SK-N-SH treated with all-trans-retinoic acid at 6 μM for 48 hours (cell line): ENCODE measurements at regions not wholly inside any gene's neighbourhood (a gene's known extent, or its start where the extent isn't known, plus 50 kb on each side); places are given as distances from the start of the nearest gene placed in this dataset.

Experiments
- ATAC-seq: fragments of 200-7000 bp; cut with Tn5 transposase; 3 replicates; pipeline ENCODE4 v1.9.1; 2020; ENCODE audit warnings: mild to moderate bottlenecking, moderate library complexity
- ARNTL ChIP-seq: fragments of 450-650 bp; formaldehyde crosslinking; IDR thresholded peaks from 2 replicates; pipeline ENCODE4 v1.5.0; 2020; ENCODE audit warnings: low read depth, mild to moderate bottlenecking, moderate library complexity, borderline replicate concordance
- BACH2 ChIP-seq: fragments of 250-450 bp; sonication (Bioruptor Pico); IDR thresholded peaks from 2 replicates; pipeline ENCODE4 v1.9.0; 2021; ENCODE audit warnings: mild to moderate bottlenecking, borderline replicate concordance
- CSDC2 ChIP-seq: fragments of 250-450 bp; sonication (Bioruptor Pico); IDR thresholded peaks from 2 replicates; pipeline ENCODE4 v1.5.0; 2020; ENCODE audit warnings: mild to moderate bottlenecking, moderate library complexity
- ESRRG ChIP-seq: fragments of 250-450 bp; sonication (Bioruptor Pico); IDR thresholded peaks from 2 replicates; pipeline ENCODE4 v1.6.1; 2021; ENCODE audit warnings: mild to moderate bottlenecking
- GLIS3 ChIP-seq: fragments of 250-450 bp; sonication (Bioruptor Pico); IDR thresholded peaks from 2 replicates; pipeline ENCODE4 v1.5.0; 2020; ENCODE audit warnings: mild to moderate bottlenecking, moderate library complexity
- ISL1 ChIP-seq: fragments of 250-450 bp; sonication (Bioruptor Pico); IDR thresholded peaks from 2 replicates; pipeline ENCODE4 v2.1.2; 2022; ENCODE audit warnings: mild to moderate bottlenecking, moderate library complexity
- OSR1 ChIP-seq: fragments of 250-450 bp; sonication (Bioruptor Pico); IDR thresholded peaks from 2 replicates; pipeline ENCODE4 v1.8.0; 2022; ENCODE audit warnings: moderate library complexity, mild to moderate bottlenecking, inconsistent platforms
- POU6F1 ChIP-seq: fragments of 250-450 bp; sonication (Bioruptor Pico); IDR thresholded peaks from 2 replicates; pipeline ENCODE4 v1.8.0; 2021; ENCODE audit warnings: low read depth, mild to moderate bottlenecking, moderate library complexity, borderline replicate concordance
- PPARA ChIP-seq: fragments of 250-450 bp; sonication (Bioruptor Pico); IDR thresholded peaks from 2 replicates; pipeline ENCODE4 v1.5.0; 2020; ENCODE audit warnings: mild to moderate bottlenecking, borderline replicate concordance
- RARB ChIP-seq: fragments of 250-450 bp; sonication (Bioruptor Pico); IDR thresholded peaks from 2 replicates; pipeline ENCODE4 v1.8.0; 2021; ENCODE audit warnings: mild to moderate bottlenecking, moderate library complexity
- SNAI2 ChIP-seq: fragments of 250-450 bp; sonication (Bioruptor Pico); IDR thresholded peaks from 2 replicates; pipeline ENCODE4 v1.5.0; 2020; ENCODE audit warnings: mild to moderate bottlenecking, moderate library complexity
- TSHZ2 ChIP-seq: fragments of 250-450 bp; sonication (Bioruptor Pico); IDR thresholded peaks from 2 replicates; pipeline ENCODE4 v1.5.0; 2020; ENCODE audit warnings: mild to moderate bottlenecking, moderate library complexity
- ZFP3 ChIP-seq: fragments of 250-450 bp; sonication (Bioruptor Pico); IDR thresholded peaks from 2 replicates; pipeline ENCODE4 v1.5.0; 2020; ENCODE audit warnings: mild to moderate bottlenecking, moderate library complexity
- ZFP30 ChIP-seq: fragments of 450-650 bp; formaldehyde crosslinking; IDR thresholded peaks from 2 replicates; pipeline ENCODE4 v1.5.0; 2022; ENCODE audit warnings: mild to moderate bottlenecking, moderate library complexity
- ZNF565 ChIP-seq: fragments of 450-650 bp; formaldehyde crosslinking; conservative IDR thresholded peaks from 2 replicates; pipeline ENCODE4 v1.5.0; 2020; ENCODE audit warnings: low read depth, mild to moderate bottlenecking, moderate library complexity
- ZNF70 ChIP-seq: fragments of 450-650 bp; formaldehyde crosslinking; IDR thresholded peaks from 2 replicates; pipeline ENCODE4 v1.5.0; 2020; ENCODE audit warnings: mild to moderate bottlenecking, moderate library complexity
- ZNF8 ChIP-seq: fragments of 450-650 bp; formaldehyde crosslinking; IDR thresholded peaks from 2 replicates; pipeline ENCODE4 v1.5.0; 2020; ENCODE audit warnings: mild to moderate bottlenecking, moderate library complexity
- TF ChIP-seq, protein P1 (sequence below): fragments of 250-450 bp; sonication (Bioruptor Pico); IDR thresholded peaks from 2 replicates; pipeline ENCODE4 v1.8.0; 2020; ENCODE audit warnings: mild to moderate bottlenecking, moderate library complexity, borderline replicate concordance
- TF ChIP-seq, protein P2 (sequence below): fragments of 250-450 bp; sonication (Bioruptor Pico); IDR thresholded peaks from 2 replicates; pipeline ENCODE4 v1.5.1; 2021; ENCODE audit warnings: mild to moderate bottlenecking, moderate library complexity

DNA sequence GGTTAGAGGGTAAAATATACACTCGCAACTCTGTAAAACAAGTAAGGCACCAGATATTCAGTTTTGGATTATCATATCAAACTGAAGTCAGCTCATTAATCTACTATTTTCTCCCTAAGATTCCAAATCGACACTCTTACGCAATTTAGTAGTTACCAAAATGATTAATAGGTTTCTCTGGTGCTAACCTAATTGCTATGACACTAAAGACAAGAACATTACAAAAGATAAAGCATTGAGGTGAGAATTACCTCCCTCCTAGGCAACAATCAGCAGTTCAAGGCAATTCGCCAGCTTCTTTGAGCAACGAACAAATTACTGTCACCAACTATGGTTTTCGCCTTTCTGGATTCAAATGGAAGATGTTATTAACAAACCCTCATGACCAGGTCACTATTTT lies 1305.0 kb downstream of the ROBO2 start:
- TF ChIP-seq ISL1 (CRISPR knock-in tag) = no peak
- TF ChIP-seq POU6F1 (CRISPR knock-in tag) = no peak
- no peak for TF ChIP-seq ARNTL (CRISPR knock-in tag)
- ATAC-seq = no peak

DNA sequence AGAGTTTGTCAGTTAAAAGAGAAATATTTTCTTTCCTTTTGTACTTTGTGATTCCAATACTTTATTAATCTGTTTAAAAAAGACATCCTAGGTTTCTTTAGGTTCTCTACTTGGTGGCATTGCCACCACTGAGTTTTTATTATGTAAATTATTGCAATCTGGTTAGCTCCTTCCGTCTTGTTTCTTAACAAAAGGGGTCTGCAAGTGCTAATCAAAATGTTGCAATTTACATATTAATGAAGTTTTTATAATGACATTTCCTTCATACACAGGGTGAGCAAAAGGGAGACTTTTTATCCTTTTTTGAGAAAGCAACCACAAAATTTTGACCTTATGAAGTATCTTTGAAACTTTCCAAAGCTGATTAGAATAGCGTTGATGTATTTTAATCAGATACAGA lies 1307.3 kb downstream of the ROBO2 start:
- no peak for ATAC-seq
- no peak for TF ChIP-seq ZNF70 (CRISPR knock-in tag)
- TF ChIP-seq ISL1 (CRISPR knock-in tag) = no peak
- TF ChIP-seq ZNF565 (CRISPR knock-in tag) = no peak
- TF ChIP-seq, protein P1, sequence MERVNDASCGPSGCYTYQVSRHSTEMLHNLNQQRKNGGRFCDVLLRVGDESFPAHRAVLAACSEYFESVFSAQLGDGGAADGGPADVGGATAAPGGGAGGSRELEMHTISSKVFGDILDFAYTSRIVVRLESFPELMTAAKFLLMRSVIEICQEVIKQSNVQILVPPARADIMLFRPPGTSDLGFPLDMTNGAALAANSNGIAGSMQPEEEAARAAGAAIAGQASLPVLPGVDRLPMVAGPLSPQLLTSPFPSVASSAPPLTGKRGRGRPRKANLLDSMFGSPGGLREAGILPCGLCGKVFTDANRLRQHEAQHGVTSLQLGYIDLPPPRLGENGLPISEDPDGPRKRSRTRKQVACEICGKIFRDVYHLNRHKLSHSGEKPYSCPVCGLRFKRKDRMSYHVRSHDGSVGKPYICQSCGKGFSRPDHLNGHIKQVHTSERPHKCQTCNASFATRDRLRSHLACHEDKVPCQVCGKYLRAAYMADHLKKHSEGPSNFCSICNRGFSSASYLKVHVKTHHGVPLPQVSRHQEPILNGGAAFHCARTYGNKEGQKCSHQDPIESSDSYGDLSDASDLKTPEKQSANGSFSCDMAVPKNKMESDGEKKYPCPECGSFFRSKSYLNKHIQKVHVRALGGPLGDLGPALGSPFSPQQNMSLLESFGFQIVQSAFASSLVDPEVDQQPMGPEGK (CRISPR knock-in tag) = no peak
- no peak for TF ChIP-seq RARB
- TF ChIP-seq GLIS3 (CRISPR knock-in tag) = no peak
- TF ChIP-seq ESRRG = no peak
- TF ChIP-seq ZFP30 (CRISPR knock-in tag) = no peak
- TF ChIP-seq POU6F1 (CRISPR knock-in tag) = no peak
- TF ChIP-seq OSR1 (CRISPR knock-in tag) = no peak
- no peak for TF ChIP-seq BACH2 (CRISPR knock-in tag)
- TF ChIP-seq ZNF8 (CRISPR knock-in tag) = no peak

- ATAC-seq = no peak
- TF ChIP-seq TSHZ2 (CRISPR knock-in tag) (no peak), POU6F1 (CRISPR knock-in tag) (no peak), PPARA (CRISPR knock-in tag) (no peak), ZFP3 (CRISPR knock-in tag) (no peak), CSDC2 (CRISPR knock-in tag) (no peak), SNAI2 (CRISPR knock-in tag) (no peak)
- TF ChIP-seq, protein P2, sequence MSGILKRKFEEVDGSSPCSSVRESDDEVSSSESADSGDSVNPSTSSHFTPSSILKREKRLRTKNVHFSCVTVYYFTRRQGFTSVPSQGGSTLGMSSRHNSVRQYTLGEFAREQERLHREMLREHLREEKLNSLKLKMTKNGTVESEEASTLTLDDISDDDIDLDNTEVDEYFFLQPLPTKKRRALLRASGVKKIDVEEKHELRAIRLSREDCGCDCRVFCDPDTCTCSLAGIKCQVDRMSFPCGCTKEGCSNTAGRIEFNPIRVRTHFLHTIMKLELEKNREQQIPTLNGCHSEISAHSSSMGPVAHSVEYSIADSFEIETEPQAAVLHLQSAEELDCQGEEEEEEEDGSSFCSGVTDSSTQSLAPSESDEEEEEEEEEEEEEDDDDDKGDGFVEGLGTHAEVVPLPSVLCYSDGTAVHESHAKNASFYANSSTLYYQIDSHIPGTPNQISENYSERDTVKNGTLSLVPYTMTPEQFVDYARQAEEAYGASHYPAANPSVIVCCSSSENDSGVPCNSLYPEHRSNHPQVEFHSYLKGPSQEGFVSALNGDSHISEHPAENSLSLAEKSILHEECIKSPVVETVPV (CRISPR knock-in tag) = no peak
- TF ChIP-seq, all 23 proteins: peak for 0
Measured at GRCh38 chr3:78348664-78349063, 1308.8 kb downstream of the ROBO2 start.
